Glutamatergic neuron (in vitro differentiated cells): ENCODE measurements at regions not wholly inside any gene's neighbourhood (a gene's known extent, or its start where the extent isn't known, plus 50 kb on each side); places are given as distances from the start of the nearest gene placed in this dataset.

ENCODE experiments used
- DNase-seq: peaks from one replicate; pipeline ENCODE4 v3.0.0; 2022
- H3K27ac Mint-ChIP-seq: one replicate; pipeline ENCODE4 v1.8.0; 2020; ENCODE audit warnings: mild to moderate bottlenecking, mixed read lengths, inconsistent platforms; ENCODE audit not compliant: unreplicated experiment
- H3K27me3 Mint-ChIP-seq: one replicate; pipeline ENCODE4 v1.8.0; 2020; ENCODE audit warnings: mild to moderate bottlenecking, moderate library complexity, mixed read lengths, inconsistent platforms; ENCODE audit not compliant: unreplicated experiment
- H3K36me3 Mint-ChIP-seq: one replicate; pipeline ENCODE4 v1.8.0; 2020; ENCODE audit warnings: mild to moderate bottlenecking, mixed read lengths, inconsistent platforms; ENCODE audit not compliant: unreplicated experiment
- H3K4me1 Mint-ChIP-seq: one replicate; pipeline ENCODE4 v1.8.0; 2020; ENCODE audit warnings: mild to moderate bottlenecking, low read depth, mixed read lengths, inconsistent platforms; ENCODE audit not compliant: unreplicated experiment
- H3K4me3 Mint-ChIP-seq: one replicate; pipeline ENCODE4 v1.8.0; 2020; ENCODE audit warnings: mild to moderate bottlenecking, mixed read lengths, inconsistent platforms; ENCODE audit not compliant: unreplicated experiment
- H3K9me3 Mint-ChIP-seq: one replicate; pipeline ENCODE4 v1.8.0; 2020; ENCODE audit warnings: mild to moderate bottlenecking, moderate library complexity, mixed read lengths, inconsistent platforms; ENCODE audit not compliant: unreplicated experiment
- TF ChIP-seq, protein P1 (sequence below): fragments of 200-600 bp; sonication (generic); IDR thresholded peaks from one replicate; pipeline ENCODE4 v1.5.0; 2021; ENCODE audit not compliant: partially characterized antibody, unreplicated experiment

DNA sequence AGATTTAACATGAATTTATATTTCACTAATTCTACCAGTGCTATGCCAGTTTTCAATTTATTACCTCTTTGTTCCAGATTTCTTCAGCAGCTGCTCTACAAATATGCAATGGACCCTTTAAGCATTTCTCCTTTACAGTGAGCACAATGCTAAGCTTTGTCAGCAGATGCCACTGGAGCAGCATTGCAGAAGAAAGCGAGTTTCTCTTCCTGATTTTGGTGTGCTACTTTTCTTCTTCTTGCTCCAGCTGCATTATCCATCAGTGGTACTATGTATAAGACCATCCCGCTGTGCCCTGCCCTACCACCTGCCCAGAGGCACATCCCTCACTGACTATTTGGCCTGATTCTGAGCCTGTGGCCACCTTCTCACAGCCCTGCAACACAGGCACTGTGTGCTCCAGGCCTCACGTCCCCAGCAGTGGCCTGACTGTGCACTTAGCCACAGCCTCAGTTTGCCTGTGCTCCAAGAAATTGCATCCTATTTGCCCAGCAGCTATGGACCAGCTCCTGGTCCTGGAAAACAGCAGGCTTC lies 84.1 kb downstream of the TNFAIP3 start:
- Mint-ChIP-seq H3K4me3 (no peak overlapping the region), H3K27ac (no peak overlapping the region), H3K4me1 (no peaks in the 10 kb centered on the region), H3K27me3 (no peaks in the 10 kb centered on the region), H3K9me3 (peaks cover 3% of the 10 kb centered on the region), H3K36me3 (peaks cover 6% of the 10 kb centered on the region)
- DNase-seq, result no peak
- TF ChIP-seq, protein P1, sequence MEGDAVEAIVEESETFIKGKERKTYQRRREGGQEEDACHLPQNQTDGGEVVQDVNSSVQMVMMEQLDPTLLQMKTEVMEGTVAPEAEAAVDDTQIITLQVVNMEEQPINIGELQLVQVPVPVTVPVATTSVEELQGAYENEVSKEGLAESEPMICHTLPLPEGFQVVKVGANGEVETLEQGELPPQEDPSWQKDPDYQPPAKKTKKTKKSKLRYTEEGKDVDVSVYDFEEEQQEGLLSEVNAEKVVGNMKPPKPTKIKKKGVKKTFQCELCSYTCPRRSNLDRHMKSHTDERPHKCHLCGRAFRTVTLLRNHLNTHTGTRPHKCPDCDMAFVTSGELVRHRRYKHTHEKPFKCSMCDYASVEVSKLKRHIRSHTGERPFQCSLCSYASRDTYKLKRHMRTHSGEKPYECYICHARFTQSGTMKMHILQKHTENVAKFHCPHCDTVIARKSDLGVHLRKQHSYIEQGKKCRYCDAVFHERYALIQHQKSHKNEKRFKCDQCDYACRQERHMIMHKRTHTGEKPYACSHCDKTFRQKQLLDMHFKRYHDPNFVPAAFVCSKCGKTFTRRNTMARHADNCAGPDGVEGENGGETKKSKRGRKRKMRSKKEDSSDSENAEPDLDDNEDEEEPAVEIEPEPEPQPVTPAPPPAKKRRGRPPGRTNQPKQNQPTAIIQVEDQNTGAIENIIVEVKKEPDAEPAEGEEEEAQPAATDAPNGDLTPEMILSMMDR, result no peak

DNA sequence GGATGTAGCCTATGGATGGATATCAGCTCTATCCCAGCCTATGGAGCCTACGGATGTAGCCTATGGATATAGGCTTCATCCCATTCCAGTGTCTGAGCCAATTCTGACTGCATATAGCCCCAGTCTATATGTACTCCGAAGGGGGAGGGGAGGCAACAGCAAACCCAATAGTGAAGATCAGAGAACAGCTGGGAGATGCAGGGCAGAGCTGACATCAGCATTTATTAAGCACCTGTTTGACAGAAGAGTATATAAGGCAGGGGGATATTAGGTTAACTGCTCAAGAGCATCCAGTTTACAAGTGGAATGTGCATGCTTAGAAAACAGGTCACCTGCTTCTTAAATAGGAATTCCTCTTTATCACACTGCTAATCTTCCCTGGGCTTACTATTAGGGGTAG lies 85.2 kb downstream of the TNFAIP3 start:
- Mint-ChIP-seq H3K27me3 (no peaks in the 10 kb centered on the region), H3K9me3 (peaks cover 3% of the 10 kb centered on the region), H3K4me1 (no peaks in the 10 kb centered on the region), H3K4me3 (no peak overlapping the region), H3K36me3 (peaks cover 6% of the 10 kb centered on the region), H3K27ac (no peak overlapping the region)
- DNase-seq, result no peak
- TF ChIP-seq, protein P1, result no peak

DNA sequence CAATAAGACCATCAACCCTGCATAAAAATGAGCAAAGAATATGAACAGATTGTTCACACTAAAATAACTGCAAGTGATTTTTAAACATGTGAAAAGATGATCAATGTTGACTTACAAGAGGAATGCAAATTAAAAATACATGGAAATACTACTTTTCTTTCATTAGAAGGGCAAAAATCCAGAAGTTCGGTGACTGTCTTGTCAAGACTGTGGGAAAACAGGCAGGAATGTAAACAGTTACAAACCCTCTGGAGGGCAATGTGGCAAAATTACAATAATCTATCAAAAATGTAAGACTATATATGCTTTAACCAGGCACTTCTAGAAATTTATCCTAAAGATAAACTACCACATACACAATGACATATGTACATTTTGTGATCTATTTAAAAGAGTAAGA lies 86.7 kb downstream of the TNFAIP3 start:
- Mint-ChIP-seq H3K27me3 (no peaks in the 10 kb centered on the region), H3K36me3 (peaks cover 6% of the 10 kb centered on the region), H3K27ac (no peak overlapping the region), H3K9me3 (peaks cover 3% of the 10 kb centered on the region), H3K4me3 (no peak overlapping the region), H3K4me1 (no peaks in the 10 kb centered on the region)
- no peak for DNase-seq
- TF ChIP-seq, protein P1, result no peak

DNA sequence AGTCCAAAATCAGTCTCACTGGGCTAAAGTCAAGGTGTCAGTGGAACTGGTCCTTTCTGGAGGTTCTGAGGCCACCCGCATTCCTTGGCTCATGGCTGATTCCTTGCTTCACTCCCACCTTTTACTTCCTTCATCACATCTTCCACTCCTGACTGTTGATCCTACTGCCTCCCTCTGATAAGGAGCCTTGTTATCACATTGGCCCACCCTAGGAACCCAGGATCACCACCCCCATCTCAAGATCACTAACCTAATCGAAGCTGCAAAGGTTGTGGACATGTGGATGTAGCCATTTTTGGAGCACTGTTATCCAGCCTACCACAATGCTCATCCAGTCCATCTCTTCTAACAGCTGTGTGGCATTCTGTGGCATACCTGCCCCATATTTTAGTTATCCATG lies 87.2 kb downstream of the TNFAIP3 start:
- Mint-ChIP-seq H3K4me1 (no peaks in the 10 kb centered on the region), H3K4me3 (no peak overlapping the region), H3K27ac (no peak overlapping the region), H3K27me3 (no peaks in the 10 kb centered on the region), H3K36me3 (peaks cover 6% of the 10 kb centered on the region), H3K9me3 (peaks cover 3% of the 10 kb centered on the region)
- no peak for DNase-seq
- TF ChIP-seq, protein P1, result no peak

DNA sequence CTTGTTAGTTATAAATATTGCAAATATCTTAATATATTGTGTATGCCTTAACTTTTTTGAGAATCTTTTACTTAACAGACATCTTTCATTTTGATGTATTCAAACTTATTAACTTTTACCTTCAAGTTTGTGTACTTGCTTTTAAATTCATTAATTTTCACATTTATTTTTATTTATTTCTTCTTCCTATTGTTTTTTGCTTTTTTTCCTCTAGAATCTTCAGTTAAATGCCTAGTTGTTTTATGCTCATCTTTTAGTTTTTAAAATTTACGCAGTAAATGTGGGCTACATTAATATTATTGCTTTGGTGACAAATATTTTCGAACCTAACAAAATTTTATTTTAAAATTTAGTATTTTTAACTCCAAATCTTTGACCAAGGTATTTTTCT lies 89.0 kb downstream of the TNFAIP3 start:
- Mint-ChIP-seq H3K27me3 (no peaks in the 10 kb centered on the region), H3K9me3 (peaks cover 3% of the 10 kb centered on the region), H3K36me3 (peaks cover 6% of the 10 kb centered on the region), H3K4me3 (no peak overlapping the region), H3K4me1 (no peaks in the 10 kb centered on the region), H3K27ac (no peak overlapping the region)
- TF ChIP-seq, protein P1, result no peak
- no peak for DNase-seq
